GM23338 (cell line): ENCODE measurements at regions not wholly inside any gene's neighbourhood (a gene's known extent, or its start where the extent isn't known, plus 50 kb on each side); places are given as distances from the start of the nearest gene placed in this dataset.
A peak's percentile ranks its signal among the peaks of the same experiment; 100 is the strongest.

Experiments
- ATAC-seq: fragments of 200-7000 bp; cut with Tn5 transposase; 3 replicates; pipeline ENCODE4 v1.9.1; 2020
- DNase-seq: peaks from one replicate; pipeline ENCODE4 v3.0.0-alpha.2; 2015; ENCODE audit warnings: low spot score
- H2AFZ ChIP-seq: fragments of 200-600 bp; sonication (generic); 2 replicates; pipeline ENCODE4 v1.8.0; 2016; ENCODE audit warnings: antibody characterized with exemption, mild to moderate bottlenecking, moderate library complexity
- H3F3A ChIP-seq: fragments of 200-600 bp; sonication (generic); replicated peaks from 2 replicates; pipeline ENCODE4 v1.8.0; 2017; ENCODE audit warnings: antibody characterized with exemption, mixed run types, low read depth
- H3K27ac ChIP-seq: fragments of 200-600 bp; sonication (generic); 2 replicates; pipeline ENCODE4 v1.6.1; 2016; ENCODE audit warnings: low read depth
- H3K27me3 ChIP-seq: fragments of 200-600 bp; sonication (generic); 2 replicates; pipeline ENCODE4 v1.8.0; 2016; ENCODE audit warnings: mild to moderate bottlenecking, mixed run types, moderate library complexity; ENCODE audit not compliant: insufficient read depth
- H3K36me3 ChIP-seq: fragments of 200-600 bp; sonication (generic); 2 replicates; pipeline ENCODE4 v1.8.0; 2016; ENCODE audit warnings: mild to moderate bottlenecking; ENCODE audit not compliant: insufficient read depth
- H3K4me1 ChIP-seq: fragments of 200-600 bp; sonication (generic); 2 replicates; pipeline ENCODE4 v1.8.0; 2016; ENCODE audit warnings: mild to moderate bottlenecking, moderate library complexity; ENCODE audit not compliant: insufficient read depth
- H3K4me2 ChIP-seq: fragments of 200-600 bp; sonication (generic); 2 replicates; pipeline ENCODE4 v1.7.1; 2017; ENCODE audit warnings: mixed run types
- H3K4me3 ChIP-seq: fragments of 200-600 bp; sonication (generic); 2 replicates; pipeline ENCODE4 v1.6.1; 2016; ENCODE audit warnings: mixed run types
- H3K79me2 ChIP-seq: fragments of 200-600 bp; sonication (generic); replicated peaks from 2 replicates; pipeline ENCODE4 v1.8.0; 2017; ENCODE audit warnings: mild to moderate bottlenecking; ENCODE audit not compliant: insufficient read depth
- H3K9me2 ChIP-seq: fragments of 200-600 bp; sonication (generic); 2 replicates; pipeline ENCODE4 v1.8.0; 2017; ENCODE audit not compliant: insufficient read depth
- H4K20me1 ChIP-seq: fragments of 200-600 bp; sonication (generic); replicated peaks from 2 replicates; pipeline ENCODE4 v1.8.0; 2017; ENCODE audit warnings: mild to moderate bottlenecking; ENCODE audit not compliant: insufficient read depth
- H3K27ac Mint-ChIP-seq: 2 replicates; pipeline ENCODE4 v1.8.0; 2020; ENCODE audit warnings: inconsistent platforms, mild to moderate bottlenecking, moderate library complexity, mixed read lengths
- H3K27me3 Mint-ChIP-seq: 3 replicates; pipeline ENCODE4 v1.8.0; 2022; ENCODE audit warnings: low read depth, mild to moderate bottlenecking, moderate library complexity, mixed read lengths, inconsistent platforms; ENCODE audit not compliant: insufficient read depth, poor library complexity
- H3K36me3 Mint-ChIP-seq: 3 replicates; pipeline ENCODE4 v1.8.0; 2021; ENCODE audit warnings: low read depth, mild to moderate bottlenecking, inconsistent platforms, moderate library complexity, mixed read lengths
- H3K4me1 Mint-ChIP-seq: 3 replicates; pipeline ENCODE4 v1.8.0; 2020; ENCODE audit warnings: mild to moderate bottlenecking, inconsistent platforms, mixed read lengths
- H3K4me3 Mint-ChIP-seq: 3 replicates; pipeline ENCODE4 v1.8.0; 2021; ENCODE audit warnings: moderate library complexity, mild to moderate bottlenecking, inconsistent platforms, mixed read lengths
- H3K9me3 Mint-ChIP-seq: 3 replicates; pipeline ENCODE4 v1.8.0; 2020; ENCODE audit warnings: moderate library complexity, mild to moderate bottlenecking, inconsistent platforms, mixed read lengths
- ETS1 ChIP-seq: IDR thresholded peaks from 2 replicates; pipeline ENCODE4 v1.6.1; 2016; ENCODE audit warnings: antibody characterized with exemption
- EZH2phosphoT487 ChIP-seq: fragments of 200-600 bp; sonication (generic); IDR thresholded peaks from one replicate; pipeline ENCODE4 v1.8.1; 2018; ENCODE audit warnings: antibody characterized with exemption; ENCODE audit not compliant: unreplicated experiment
- JUNB ChIP-seq: IDR thresholded peaks from one replicate; pipeline ENCODE4 v1.6.1; 2016; ENCODE audit warnings: antibody characterized with exemption; ENCODE audit not compliant: unreplicated experiment
- NANOG ChIP-seq: IDR thresholded peaks from 2 replicates; pipeline ENCODE4 v1.6.1; 2016; ENCODE audit warnings: antibody characterized with exemption, borderline replicate concordance
- REST ChIP-seq: IDR thresholded peaks from one replicate; pipeline ENCODE4 v1.6.1; 2018; ENCODE audit warnings: antibody characterized with exemption; ENCODE audit not compliant: unreplicated experiment
- STAT1 ChIP-seq: IDR thresholded peaks from one replicate; pipeline ENCODE4 v1.6.1; 2016; ENCODE audit warnings: antibody characterized with exemption; ENCODE audit not compliant: unreplicated experiment
- ZNF331 ChIP-seq: fragments of 250-450 bp; sonication (Bioruptor Pico); IDR thresholded peaks from 2 replicates; pipeline ENCODE4 v1.5.0; 2020; ENCODE audit warnings: low read depth, mild to moderate bottlenecking, moderate library complexity

GRCh38 chr10:80737209-80737608 lies 199.5 kb downstream of the SH2D4B start:
- H3K27ac Mint-ChIP-seq: peak overlapping the region; percentile 76; the same call in 1 of the 2 replicates

GRCh38 chr10:80739328-80739727 lies 201.6 kb downstream of the SH2D4B start:
- Histone ChIP-seq H3K27me3 (no peaks in the 10 kb centered on the region), H3K79me2 (no peaks in the 10 kb centered on the region), H3K27ac (no peak overlapping the region), H3K9me2 (peaks cover 16% of the 10 kb centered on the region; the same call in 1 of the 2 replicates), H3K36me3 (no peaks in the 10 kb centered on the region), H3K4me2 (no peak overlapping the region), H3K4me1 (peaks cover 29% of the 10 kb centered on the region), H3F3A (no peaks in the 10 kb centered on the region), H3K4me3 (no peak overlapping the region), H2AFZ (no peak overlapping the region), H4K20me1 (no peaks in the 10 kb centered on the region)
- no peaks in the 10 kb centered on the region for H3K36me3 Mint-ChIP-seq
- no peak overlapping the region for H3K27ac Mint-ChIP-seq
- no peak overlapping the region for H3K4me3 Mint-ChIP-seq
- DNase-seq (no peak), ATAC-seq (no peak)
- peaks cover 35% of the 10 kb centered on the region for H3K4me1 Mint-ChIP-seq
- TF ChIP-seq STAT1 (no peak), NANOG (no peak), JUNB (no peak), ZNF331 (CRISPR knock-in tag) (no peak), ETS1 (no peak)
- H3K9me3 Mint-ChIP-seq: no peaks in the 10 kb centered on the region; the same call in 2 of the 3 replicates
- no peaks in the 10 kb centered on the region for H3K27me3 Mint-ChIP-seq

More at GRCh38 chr10:80737209-80737608, 199.5 kb downstream of the SH2D4B start:
- Mint-ChIP-seq H3K9me3 (no peaks in the 10 kb centered on the region; the same call in 2 of the 3 replicates), H3K36me3 (no peaks in the 10 kb centered on the region), H3K27me3 (no peaks in the 10 kb centered on the region), H3K4me3 (no peak overlapping the region), H3K4me1 (peaks cover 35% of the 10 kb centered on the region)
- TF ChIP-seq EZH2phosphoT487 (no peak), REST (no peak)
- H3K4me1 ChIP-seq: peaks cover 29% of the 10 kb centered on the region
- H4K20me1 ChIP-seq: no peaks in the 10 kb centered on the region
- no peaks in the 10 kb centered on the region for H3K36me3 ChIP-seq
- H3K4me3 ChIP-seq: no peak overlapping the region
- H3K4me2 ChIP-seq: peak overlapping the region; percentile 14; the same call in 1 of the 2 replicates
- H3K27ac ChIP-seq: no peak overlapping the region
- H2AFZ ChIP-seq: peak overlapping the region; percentile 10; the same call in 1 of the 2 replicates
- no peaks in the 10 kb centered on the region for H3K27me3 ChIP-seq
- no peak for DNase-seq
- H3K9me2 ChIP-seq: peaks cover 15% of the 10 kb centered on the region; the same call in 1 of the 2 replicates
- H3F3A ChIP-seq: no peaks in the 10 kb centered on the region
- ATAC-seq: no peak
- no peaks in the 10 kb centered on the region for H3K79me2 ChIP-seq
